ENCODE measurements at regions not wholly inside any gene's neighbourhood (a gene's known extent, or its start where the extent isn't known, plus 50 kb on each side); places are given as distances from the start of the nearest gene placed in this dataset.

DNA sequence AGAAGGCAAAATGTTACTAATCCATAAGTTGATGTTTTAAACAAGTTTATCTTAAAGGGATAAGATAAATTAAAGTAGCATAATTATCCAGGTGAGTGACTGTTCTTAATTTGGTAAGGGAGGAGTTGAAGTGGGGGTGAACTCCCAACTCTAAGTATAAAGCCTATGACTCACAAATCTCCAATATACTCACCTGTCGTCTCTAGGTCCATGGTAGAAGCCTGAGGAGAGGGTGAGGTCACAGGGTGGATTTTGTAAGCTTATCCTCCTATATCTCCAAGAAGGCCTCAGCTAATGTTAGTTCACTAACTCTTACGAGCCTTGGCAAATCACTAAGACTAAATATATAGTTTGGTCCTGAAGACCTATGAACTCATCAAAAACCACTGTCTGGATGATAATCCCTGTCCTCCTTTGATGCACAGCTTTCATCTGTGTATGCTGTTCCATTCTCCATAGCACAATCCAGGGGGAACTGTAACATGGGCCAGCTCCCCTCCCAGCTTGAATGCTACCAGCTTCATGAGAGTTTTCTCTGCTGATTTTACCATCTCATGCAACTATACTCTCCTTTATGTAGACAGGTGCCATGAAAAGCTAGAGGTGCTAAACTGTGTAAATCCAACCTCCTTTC is 158.7 kb downstream of the BTC start:
- DNase-seq (ENCODE audit: low read depth) = no peak
- no peak for TF ChIP-seq CTCF (IDR thresholded peaks at IDR 0.05; ENCODE audit: insufficient read depth, low read depth, low read length, missing control alignments)
- no peak overlapping the region for H3K4me3 ChIP-seq (ENCODE audit: low read depth, low read length)

GRCh38 chr4:74638001-74638400 is 156.3 kb downstream of the BTC start:
- no peak for TF ChIP-seq CTCF (IDR thresholded peaks at IDR 0.05; ENCODE audit: insufficient read depth, low read depth, low read length, missing control alignments)
- no peak overlapping the region for H3K4me3 ChIP-seq (ENCODE audit: low read depth, low read length)
- no peak for DNase-seq (ENCODE audit: low read depth)

DNA sequence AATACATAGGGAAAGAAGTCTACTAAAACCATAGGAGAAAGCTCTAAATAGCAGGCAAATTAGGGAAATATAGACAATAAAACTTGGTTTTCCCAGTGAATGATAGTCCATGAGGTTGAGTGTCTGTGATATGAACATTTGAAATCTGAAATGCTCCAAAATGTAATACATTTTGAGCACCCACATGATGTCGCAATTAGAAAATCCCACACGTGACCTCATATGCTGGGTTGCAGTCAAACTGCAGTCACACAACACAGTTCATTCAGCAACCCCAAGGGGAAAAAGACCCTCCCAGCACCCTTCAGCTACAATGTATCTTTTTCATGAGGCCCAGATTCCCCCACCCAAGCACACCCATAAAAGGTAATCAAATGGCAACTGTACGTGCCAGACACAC is 155.6 kb downstream of the BTC start:
- no peak for TF ChIP-seq CTCF (IDR thresholded peaks at IDR 0.05; ENCODE audit: insufficient read depth, low read depth, low read length, missing control alignments)
- no peak for DNase-seq (ENCODE audit: low read depth)
- H3K4me3 ChIP-seq (ENCODE audit: low read depth, low read length) = no peak overlapping the region

DNA sequence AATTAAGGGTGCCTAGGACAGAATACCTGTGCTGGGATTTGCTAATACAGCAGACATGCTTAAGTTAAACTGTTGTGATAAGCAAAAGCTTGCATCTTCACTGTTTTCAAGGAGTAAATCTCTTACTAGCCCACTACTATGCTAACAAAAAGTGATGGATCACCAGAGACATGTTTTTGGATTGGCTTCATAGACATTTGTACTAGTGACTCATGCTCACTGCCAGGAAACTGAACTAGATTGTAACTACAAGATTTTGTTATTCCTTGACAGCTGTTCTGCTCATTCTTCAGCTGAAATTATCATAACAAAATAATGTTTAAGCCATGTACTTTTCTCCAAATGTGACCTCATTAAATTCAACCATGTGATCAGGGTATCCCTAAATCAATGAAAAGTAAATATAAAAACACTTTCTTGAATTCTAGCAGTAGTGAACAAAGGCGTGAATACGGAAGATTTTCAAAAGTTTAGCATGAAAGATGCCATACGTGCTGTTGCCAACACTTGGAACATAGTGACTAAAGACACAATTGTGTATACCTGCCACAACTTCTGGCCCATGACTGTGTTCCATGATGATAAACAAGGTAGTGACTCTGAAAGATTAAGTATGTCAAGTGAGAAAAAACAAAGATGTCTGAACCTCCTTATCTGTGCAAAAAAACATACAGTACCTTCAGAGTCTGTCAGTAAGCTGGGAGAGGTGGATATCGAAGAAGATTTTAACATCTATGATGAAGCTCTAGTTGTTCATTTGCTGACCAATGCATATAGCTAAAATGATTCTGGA is 154.0 kb downstream of the BTC start:
- no peak for TF ChIP-seq CTCF (IDR thresholded peaks at IDR 0.05; ENCODE audit: insufficient read depth, low read depth, low read length, missing control alignments)
- no peak overlapping the region for H3K4me3 ChIP-seq (ENCODE audit: low read depth, low read length)
- DNase-seq (ENCODE audit: low read depth) = no peak

DNA sequence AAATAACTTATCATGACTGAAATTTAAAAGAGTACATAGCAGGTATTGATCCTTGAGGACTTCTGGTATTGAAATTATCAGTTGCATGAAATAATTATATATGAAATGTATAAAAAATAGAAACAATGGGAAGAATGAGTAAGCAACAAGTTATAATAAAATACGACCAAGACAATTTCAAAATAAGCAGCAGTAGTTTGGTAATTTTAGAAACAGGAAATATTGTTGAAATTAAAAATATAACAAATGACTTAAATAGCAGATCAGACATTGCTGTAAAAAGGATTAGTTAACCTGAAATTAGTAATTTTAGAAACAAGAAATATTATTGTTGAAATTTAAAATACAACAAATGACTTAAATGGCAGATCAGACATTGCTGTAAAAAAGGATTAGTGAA is 152.3 kb downstream of the BTC start:
- no peak overlapping the region for H3K4me3 ChIP-seq (ENCODE audit: low read depth, low read length)
- TF ChIP-seq CTCF (IDR thresholded peaks at IDR 0.05; ENCODE audit: insufficient read depth, low read depth, low read length, missing control alignments) = no peak
- DNase-seq (ENCODE audit: low read depth) = no peak

DNA sequence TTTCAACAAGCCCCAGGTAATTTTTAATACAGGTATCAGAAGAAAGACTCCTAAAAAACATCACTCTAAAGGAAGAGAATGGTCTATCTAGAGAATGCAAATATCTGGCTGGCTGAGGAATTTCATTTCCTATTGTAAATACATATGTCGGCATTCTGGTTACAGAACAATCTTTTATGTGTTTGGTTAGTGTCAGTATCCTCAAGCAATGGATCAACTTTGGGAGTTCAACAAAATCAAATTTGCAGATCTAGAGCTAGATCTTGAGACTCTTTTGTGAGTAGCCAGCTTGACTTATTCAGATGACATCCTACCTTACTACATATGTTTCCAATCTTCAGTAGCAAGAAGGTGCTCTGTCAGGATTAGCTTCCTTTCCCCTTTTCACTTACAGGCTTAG is 145.1 kb downstream of the BTC start:
- DNase-seq (ENCODE audit: low read depth) = no peak
- TF ChIP-seq CTCF (IDR thresholded peaks at IDR 0.05; ENCODE audit: insufficient read depth, low read depth, low read length, missing control alignments) = no peak
- H3K4me3 ChIP-seq (ENCODE audit: low read depth, low read length) = no peak overlapping the region
